GM18867 (cell line): ENCODE measurements at regions not wholly inside any gene's neighbourhood (a gene's known extent, or its start where the extent isn't known, plus 50 kb on each side); places are given as distances from the start of the nearest gene placed in this dataset.
"Not testable (repeated sequence)": the region's sequence is repeated elsewhere in the genome, so short reads cannot be mapped to it uniquely, and the experiment has no call there.

Experiments used
- ATAC-seq: cut with Tn5 transposase; IDR thresholded peaks from one replicate; pipeline ENCODE4 v1.9.1; 2021; ENCODE audit warnings: mild to moderate bottlenecking, moderate library complexity; ENCODE audit not compliant: unreplicated experiment

GRCh38 chr16:5315914-5316313 lies 218.3 kb upstream of the EEF2KMT start:
- no peak for ATAC-seq

DNA sequence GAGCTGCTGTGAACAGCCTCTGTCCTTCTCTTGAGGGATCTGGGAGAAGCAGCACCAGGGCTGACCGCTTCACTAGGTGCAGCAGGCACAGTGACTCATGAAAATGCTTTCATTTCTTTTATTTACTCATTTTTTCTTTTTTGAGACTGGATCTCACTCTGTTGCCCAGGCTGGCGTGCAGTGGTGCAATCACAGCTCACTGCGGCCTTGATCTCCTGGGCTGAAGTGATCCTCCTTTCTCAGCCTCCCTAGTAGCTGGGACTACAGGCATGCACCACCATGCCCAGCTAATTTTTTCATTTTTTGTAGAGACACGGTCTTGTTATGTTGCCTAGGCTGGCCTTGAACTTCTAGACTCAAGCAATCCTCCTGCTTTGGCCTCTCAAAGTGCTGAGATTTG lies 216.8 kb upstream of the EEF2KMT start:
- ATAC-seq = no peak

- ATAC-seq = no peak
Measured at GRCh38 chr16:5309946-5310611, 212.5 kb upstream of the EEF2KMT start.

DNA sequence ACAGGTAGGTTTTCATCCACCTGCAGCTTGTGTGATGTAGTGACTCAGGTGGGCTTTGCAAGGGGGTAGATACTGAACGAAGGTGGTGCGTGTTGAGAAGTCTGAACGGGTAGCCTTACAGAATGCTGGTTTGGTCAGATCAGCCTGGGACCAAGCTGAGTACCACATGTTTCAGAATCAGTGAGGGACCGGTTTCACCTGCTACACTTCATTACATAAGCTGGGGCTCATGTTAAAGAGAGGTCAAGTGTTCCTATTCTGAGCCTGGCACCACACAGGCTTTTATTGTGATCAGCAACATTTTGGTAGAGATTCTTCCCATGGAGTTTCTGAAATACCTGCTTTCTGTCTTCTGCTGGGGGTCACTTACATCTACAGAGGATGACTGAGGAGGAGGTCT lies 207.4 kb upstream of the EEF2KMT start:
- ATAC-seq = no peak

DNA sequence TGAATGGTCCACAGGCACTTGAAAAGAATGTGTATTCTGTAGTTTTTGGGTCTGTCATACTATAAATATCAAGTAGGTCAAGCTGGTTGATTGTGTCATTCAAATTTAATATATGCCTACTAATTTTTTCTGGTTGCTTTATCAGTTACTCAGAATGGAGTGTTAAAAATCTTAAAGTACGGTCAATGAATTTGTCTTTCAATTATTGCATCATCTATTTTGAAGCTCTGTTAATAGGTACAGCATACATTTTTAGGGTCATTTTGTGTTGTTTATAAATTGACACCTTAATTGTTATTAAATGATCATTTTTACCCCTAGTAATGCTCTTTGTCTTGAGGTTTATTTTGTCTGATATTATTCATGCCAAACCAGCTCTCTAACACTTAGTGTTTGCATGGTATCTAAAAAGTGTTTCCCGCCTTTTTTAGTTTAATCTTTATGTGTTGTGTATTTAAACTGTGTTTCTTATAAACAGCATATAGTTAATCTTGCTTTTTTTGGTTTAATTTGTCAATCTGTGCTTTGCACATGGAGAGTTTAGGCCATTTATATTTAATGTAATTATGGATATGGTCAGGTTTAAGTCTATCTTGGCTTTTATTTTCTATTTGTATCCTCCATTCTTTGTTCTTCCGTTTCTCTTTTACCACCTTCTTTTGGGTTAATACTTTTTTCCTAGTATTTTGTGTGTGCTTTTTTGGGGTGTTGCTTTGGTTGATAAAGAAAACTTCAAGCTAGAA lies 204.9 kb upstream of the EEF2KMT start:
- ATAC-seq = no peak

DNA sequence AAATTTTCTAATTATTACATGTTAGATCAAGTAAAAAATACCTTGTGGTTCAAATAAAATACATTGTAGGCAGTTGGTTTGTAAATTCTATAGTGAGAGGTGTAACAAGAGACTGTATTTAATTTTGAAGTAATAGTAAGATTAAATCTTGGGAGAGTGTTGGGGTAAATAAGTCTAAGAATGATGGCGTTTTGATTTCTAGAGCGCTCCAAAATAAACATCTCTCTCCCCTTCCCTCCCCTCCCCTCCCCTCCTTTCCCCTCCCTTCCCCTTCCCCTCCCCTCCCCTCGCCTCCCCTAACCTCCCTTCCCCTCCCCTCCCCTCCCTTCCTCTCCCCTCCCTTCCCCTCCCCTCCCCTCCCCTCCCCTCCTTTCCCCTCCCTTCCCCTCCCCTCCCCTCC lies 200.6 kb upstream of the EEF2KMT start:
- no peak for ATAC-seq

- no peak for ATAC-seq
Measured at GRCh38 chr16:5296176-5296575, 198.6 kb upstream of the EEF2KMT start.

DNA sequence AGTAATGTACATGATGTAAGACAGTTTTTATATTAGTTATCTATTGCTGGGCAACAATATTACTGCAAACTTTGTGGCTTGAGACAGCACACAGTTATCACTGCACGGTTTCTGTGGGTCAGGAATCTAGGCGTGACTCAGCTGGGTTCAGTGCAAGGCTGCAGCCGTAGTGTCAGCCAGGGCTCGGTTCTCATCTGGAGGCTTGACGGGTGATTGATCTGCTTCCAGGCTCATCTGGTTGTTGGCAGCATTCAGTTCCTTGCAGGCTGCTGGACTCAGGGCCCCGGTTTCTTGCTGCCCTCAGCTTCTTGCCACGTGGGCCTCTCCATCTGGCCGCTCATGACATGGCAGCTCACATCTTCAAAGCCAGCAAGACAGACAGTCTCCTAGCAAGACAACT lies 197.7 kb upstream of the EEF2KMT start:
- ATAC-seq = not testable (repeated sequence)

- ATAC-seq = not testable (repeated sequence)
Measured at GRCh38 chr16:5282152-5282551, 184.6 kb upstream of the EEF2KMT start.

DNA sequence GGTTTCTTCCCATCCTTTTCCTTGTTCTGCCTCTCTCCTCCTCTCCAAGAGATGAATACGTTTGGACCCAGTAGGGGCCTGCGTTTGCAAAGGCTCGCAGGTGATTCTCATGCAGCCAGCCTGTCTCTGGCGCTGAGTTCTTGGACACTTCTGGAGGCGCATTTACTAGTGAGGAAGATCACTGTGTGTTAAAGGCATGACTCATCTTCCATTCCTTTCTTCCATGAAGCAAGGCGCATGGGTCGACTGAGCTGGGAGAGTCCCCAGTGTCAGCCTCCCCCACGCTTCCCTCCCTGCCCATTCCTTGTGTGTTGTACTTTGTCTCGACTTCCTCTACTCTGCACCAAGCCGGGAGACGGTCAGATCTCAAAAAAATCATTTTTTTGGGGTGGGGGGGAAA lies 159.9 kb upstream of the EEF2KMT start:
- no peak for ATAC-seq

- no peak for ATAC-seq
Measured at GRCh38 chr16:5252791-5253190, 155.2 kb upstream of the EEF2KMT start.

DNA sequence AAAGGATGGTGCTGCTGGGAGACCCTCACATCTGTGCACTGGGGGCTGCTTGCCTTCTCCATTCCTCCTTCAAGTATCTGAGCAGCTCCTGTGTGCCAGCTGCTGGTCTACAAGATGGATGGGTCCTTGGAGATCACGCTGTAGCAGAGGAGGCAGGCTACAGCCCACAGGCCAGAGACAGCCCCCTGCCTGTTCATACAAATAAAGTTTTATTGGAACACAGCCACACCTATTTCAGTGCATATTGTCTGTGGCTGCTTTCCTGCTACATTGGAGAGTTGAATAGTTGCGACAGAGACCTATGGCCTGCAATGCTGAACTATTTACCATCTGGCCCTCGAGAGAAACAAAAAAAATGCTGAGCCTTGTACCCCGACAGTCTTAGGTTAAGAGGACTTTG lies 149.8 kb upstream of the EEF2KMT start:
- not testable (repeated sequence) for ATAC-seq

DNA sequence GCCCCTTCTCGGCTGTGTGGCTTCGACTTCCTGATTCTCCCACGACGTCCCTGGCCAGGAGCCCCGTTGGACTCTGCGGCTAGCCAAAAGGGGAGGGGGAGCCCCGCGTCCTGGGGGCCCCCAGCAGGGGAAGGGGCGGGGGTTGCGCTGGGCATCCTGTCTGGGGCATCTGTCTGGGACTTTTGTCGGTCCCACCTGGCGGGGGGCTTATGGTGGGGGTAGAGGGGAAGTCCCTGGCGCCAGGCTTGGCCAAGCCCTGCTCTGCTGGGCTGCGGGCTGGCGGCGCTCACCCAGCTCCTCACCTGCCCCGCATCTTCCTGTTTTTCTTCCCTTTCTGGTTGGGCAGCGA lies 142.7 kb upstream of the EEF2KMT start:
- ATAC-seq = not testable (repeated sequence)

DNA sequence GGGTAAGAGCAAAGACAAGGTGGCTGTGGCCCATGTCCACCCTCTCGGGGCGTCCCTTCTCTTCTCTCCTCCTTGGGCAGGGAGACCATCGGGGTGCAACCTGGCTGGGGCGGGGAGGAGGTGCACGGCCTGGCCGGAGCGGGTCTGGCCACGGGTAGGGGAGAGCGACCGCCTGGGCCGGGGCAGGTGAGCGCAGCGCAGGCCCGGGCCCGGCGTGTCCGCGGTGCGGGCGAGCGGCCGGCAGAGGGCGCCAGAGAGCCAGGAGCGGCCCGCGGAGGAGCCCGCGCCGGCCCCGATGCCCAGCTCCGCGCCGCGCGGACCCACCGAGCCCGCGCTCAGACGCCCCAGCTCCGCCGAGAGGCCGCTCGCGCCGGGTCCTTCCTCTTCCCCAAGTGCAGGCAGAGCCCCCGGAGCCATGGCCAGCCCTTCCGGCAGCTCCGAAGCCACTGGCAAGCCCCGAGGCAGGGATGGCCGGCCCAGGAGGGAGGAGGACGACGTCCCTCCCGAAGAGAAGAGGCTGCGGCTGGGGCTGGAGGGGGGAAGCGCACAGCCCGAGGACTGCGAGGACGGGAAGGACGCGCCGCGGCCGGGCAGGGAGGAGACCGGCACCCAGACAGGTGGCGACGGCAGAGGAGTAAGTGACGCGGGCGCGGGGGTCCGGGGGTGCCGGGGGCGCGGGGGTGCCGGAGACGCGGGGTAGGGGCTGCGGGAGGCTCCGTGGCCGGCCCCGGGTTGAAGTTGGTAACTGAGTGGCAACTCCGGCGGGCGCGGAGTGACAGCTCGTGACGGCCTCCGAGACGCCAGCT lies 142.1 kb upstream of the EEF2KMT start:
- ATAC-seq = not testable (repeated sequence)

- no peak for ATAC-seq
Measured at GRCh38 chr16:5235119-5235518, 137.5 kb upstream of the EEF2KMT start.

DNA sequence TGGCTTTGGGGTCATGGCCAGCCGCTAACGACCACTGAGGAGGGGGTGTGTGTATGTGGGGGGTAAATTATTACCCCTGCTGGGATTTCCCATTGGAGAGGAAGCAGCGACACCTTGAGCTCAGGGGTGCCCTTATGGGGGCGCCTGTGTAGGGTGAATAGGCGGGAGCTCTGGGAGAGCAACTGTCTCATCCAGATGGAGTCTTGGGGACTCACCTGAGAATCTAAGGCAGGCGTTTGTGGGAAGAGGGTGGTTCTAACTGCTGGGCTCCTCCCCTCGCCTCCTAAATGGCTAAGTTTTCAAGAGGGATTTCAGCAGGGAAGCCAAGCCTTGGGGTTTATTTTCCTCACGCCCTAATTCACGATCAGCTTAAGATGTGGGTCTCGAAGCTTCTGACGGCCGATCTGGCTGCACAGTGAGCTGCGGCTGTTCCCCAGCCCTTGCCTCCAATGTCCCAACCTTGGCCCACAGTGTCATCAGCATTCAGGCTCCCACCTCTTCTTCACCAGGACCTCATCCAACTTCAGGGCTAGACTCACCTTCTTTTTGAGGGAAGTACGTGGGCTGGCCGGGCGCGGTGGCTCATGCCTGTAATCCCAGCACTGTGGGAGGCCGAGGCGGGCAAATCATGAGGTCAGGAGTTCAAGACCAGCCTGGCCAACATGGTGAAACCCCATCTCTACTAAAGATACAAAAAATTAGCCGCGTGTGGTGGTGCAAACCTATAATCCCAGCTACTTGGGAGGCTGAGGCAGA lies 136.9 kb upstream of the EEF2KMT start:
- ATAC-seq = no peak

- no peak for ATAC-seq
Measured at GRCh38 chr16:5231246-5231759, 133.7 kb upstream of the EEF2KMT start.

- no peak for ATAC-seq
Measured at GRCh38 chr16:5228369-5228768, 130.8 kb upstream of the EEF2KMT start.

GRCh38 chr16:5225931-5226655 lies 128.5 kb upstream of the EEF2KMT start:
- ATAC-seq = no peak

DNA sequence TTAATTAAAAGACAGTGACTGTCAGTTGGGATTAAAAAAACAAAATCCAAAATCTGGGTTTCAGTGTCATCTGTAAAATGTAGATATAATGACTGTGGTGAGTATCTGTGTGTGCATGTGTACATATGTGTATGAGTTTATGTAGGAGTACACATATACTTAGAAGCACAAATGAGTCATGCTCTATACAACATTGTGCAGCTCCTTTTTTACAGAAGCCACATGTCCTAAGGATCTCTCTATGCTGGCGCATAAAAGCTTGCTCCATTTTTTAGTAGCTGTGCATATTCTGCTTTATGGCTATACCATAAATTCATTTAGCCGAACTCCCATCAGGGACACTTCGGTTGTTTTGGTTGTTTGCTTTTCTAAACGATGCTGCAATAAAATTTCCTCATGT lies 125.2 kb upstream of the EEF2KMT start:
- ATAC-seq = no peak
